ENCODE measurements at regions not wholly inside any gene's neighbourhood (a gene's known extent, or its start where the extent isn't known, plus 50 kb on each side); places are given as distances from the start of the nearest gene placed in this dataset.

GRCh38 chr10:62866941-62867340 lies 50.8 kb upstream of the EGR2 start:
- H3K27me3 Mint-ChIP-seq (ENCODE audit: unreplicated experiment), result peaks cover 22% of the 10 kb centered on the region
- no peaks in the 10 kb centered on the region for H3K4me1 Mint-ChIP-seq (ENCODE audit: unreplicated experiment)
- H3K36me3 Mint-ChIP-seq (ENCODE audit: unreplicated experiment), result no peaks in the 10 kb centered on the region
- DNase-seq (ENCODE audit: extremely low spot score, unreplicated experiment), result no peak
- no peaks in the 10 kb centered on the region for H3K9me3 Mint-ChIP-seq (ENCODE audit: unreplicated experiment)
- H3K4me3 Mint-ChIP-seq (ENCODE audit: unreplicated experiment), result no peak overlapping the region
- H3K27ac Mint-ChIP-seq (ENCODE audit: unreplicated experiment), result no peak overlapping the region
- no peak for TF ChIP-seq CTCF (IDR thresholded peaks at IDR 0.05)

GRCh38 chr10:62866451-62866850 lies 50.3 kb upstream of the EGR2 start:
- Mint-ChIP-seq H3K9me3 (ENCODE audit: unreplicated experiment) (no peaks in the 10 kb centered on the region), H3K36me3 (ENCODE audit: unreplicated experiment) (no peaks in the 10 kb centered on the region), H3K27me3 (ENCODE audit: unreplicated experiment) (peaks cover 23% of the 10 kb centered on the region), H3K4me3 (ENCODE audit: unreplicated experiment) (no peak overlapping the region), H3K27ac (ENCODE audit: unreplicated experiment) (no peak overlapping the region), H3K4me1 (ENCODE audit: unreplicated experiment) (no peaks in the 10 kb centered on the region)
- no peak for TF ChIP-seq CTCF (IDR thresholded peaks at IDR 0.05)
- no peak for DNase-seq (ENCODE audit: extremely low spot score, unreplicated experiment)

Measured in osteocyte (in vitro differentiated cells).